Glomerular endothelial cell (primary cell): ENCODE measurements at regions not wholly inside any gene's neighbourhood (a gene's known extent, or its start where the extent isn't known, plus 50 kb on each side); places are given as distances from the start of the nearest gene placed in this dataset.

Experiments used
- DNase-seq: peaks from one replicate; pipeline ENCODE4 v3.0.0-alpha.2; 2011; ENCODE audit warnings: low read depth, low spot score; ENCODE audit errors: extremely low read depth

- no peak for DNase-seq
Measured at GRCh38 chr6:10060004-10060403, 354.9 kb downstream of the TFAP2A start.

GRCh38 chr6:10054672-10055071, 360.2 kb downstream of the TFAP2A start:
- DNase-seq = no peak

GRCh38 chr6:10051283-10051682, 363.6 kb downstream of the TFAP2A start:
- DNase-seq = no peak

- DNase-seq = no peak
Measured at GRCh38 chr6:10048370-10049297, 366.2 kb downstream of the TFAP2A start.

- no peak for DNase-seq
Measured at GRCh38 chr6:10042280-10042679, 372.6 kb downstream of the TFAP2A start.

GRCh38 chr6:10033223-10033829, 381.5 kb downstream of the TFAP2A start:
- no peak for DNase-seq

GRCh38 chr6:10031617-10032016, 383.3 kb downstream of the TFAP2A start:
- DNase-seq = no peak

GRCh38 chr6:10030942-10031537, 383.8 kb downstream of the TFAP2A start:
- no peak for DNase-seq

GRCh38 chr6:10028222-10028621, 386.7 kb downstream of the TFAP2A start:
- DNase-seq = no peak

GRCh38 chr6:10019851-10020250, 395.0 kb downstream of the TFAP2A start:
- DNase-seq = no peak

- no peak for DNase-seq
Measured at GRCh38 chr6:10014557-10014956, 400.3 kb downstream of the TFAP2A start.

GRCh38 chr6:10000551-10000950, 414.3 kb downstream of the TFAP2A start:
- no peak for DNase-seq

- no peak for DNase-seq
Measured at GRCh38 chr6:9999796-10000195, 415.1 kb downstream of the TFAP2A start.

GRCh38 chr6:9986273-9986672, 428.6 kb downstream of the TFAP2A start:
- no peak for DNase-seq

- DNase-seq = no peak
Measured at GRCh38 chr6:9985481-9985880, 429.4 kb downstream of the TFAP2A start.

- DNase-seq = no peak
Measured at GRCh38 chr6:9984607-9985006, 430.3 kb downstream of the TFAP2A start.

GRCh38 chr6:9983168-9983567, 431.7 kb downstream of the TFAP2A start:
- DNase-seq = no peak

GRCh38 chr6:9982215-9982614, 432.7 kb downstream of the TFAP2A start:
- DNase-seq = no peak

- no peak for DNase-seq
Measured at GRCh38 chr6:9979996-9980395, 434.9 kb downstream of the TFAP2A start.

- DNase-seq = no peak
Measured at GRCh38 chr6:9978480-9978879, 436.4 kb downstream of the TFAP2A start.

GRCh38 chr6:9977411-9977810, 437.5 kb downstream of the TFAP2A start:
- DNase-seq = no peak

- DNase-seq = no peak
Measured at GRCh38 chr6:9961646-9962045, 453.2 kb downstream of the TFAP2A start.
